Adrenal gland (tissue), 5 donors: ENCODE measurements at regions not wholly inside any gene's neighbourhood (a gene's known extent, or its start where the extent isn't known, plus 50 kb on each side); places are given as distances from the start of the nearest gene placed in this dataset.

Experiments used
- CTCF ChIP-seq, 6 experiments: fragments of 450-650 bp in 4 of 6; fragments of 200-600 bp in 2 of 6; sonication (generic) in 1 of 6; IDR thresholded peaks; 1 replicate in 5 of 6; 2 replicates in 1 of 6; pipeline versions ENCODE4 v1.5.1 to v1.8.0; 2016 to 2021; ENCODE audit warnings: antibody characterized with exemption in 6 of 6, mild to moderate bottlenecking in 2 of 6, moderate library complexity in 1 of 6
- POLR2A ChIP-seq, 2 donors: fragments of 450-650 bp; IDR thresholded peaks; one replicate each; pipeline ENCODE4 v1.6.1; 2017; ENCODE audit warnings: antibody characterized with exemption in 2 of 2, mild to moderate bottlenecking in 2 of 2, moderate library complexity in 1 of 2
- donor health status: DM: no; HTN: no; CAD: no.

GRCh38 chr4:149910177-149910576 is 94.5 kb upstream of the IQCM start:
- no peak for TF ChIP-seq CTCF (IDR thresholded peaks at IDR 0.05)
- no peak for TF ChIP-seq POLR2A (IDR thresholded peaks at IDR 0.05)
